Esophagus (tissue), 2 donors: ENCODE measurements at regions not wholly inside any gene's neighbourhood (a gene's known extent, or its start where the extent isn't known, plus 50 kb on each side); places are given as distances from the start of the nearest gene placed in this dataset.
"Not testable (repeated sequence)": the region's sequence is repeated elsewhere in the genome, so short reads cannot be mapped to it uniquely, and the experiment has no call there.

ENCODE experiments used
- H3K27ac ChIP-seq, 2 donors: one replicate each; pipeline ENCODE4 v1.5.1; 2013; ENCODE audit warnings: low read depth in 2 of 2, mild to moderate bottlenecking in 2 of 2, inconsistent platforms in 1 of 2, low read length in 1 of 2, moderate library complexity in 1 of 2
- H3K27me3 ChIP-seq, 2 donors: one replicate each; pipeline ENCODE4 v1.6.1; 2013; ENCODE audit warnings: low read length in 2 of 2, control low read depth in 1 of 2, mild to moderate bottlenecking in 1 of 2; ENCODE audit not compliant: insufficient read depth in 2 of 2, control insufficient read depth in 1 of 2
- H3K36me3 ChIP-seq, 2 donors: one replicate each; pipeline ENCODE4 v1.6.1; 2013; ENCODE audit warnings: low read length in 1 of 2; ENCODE audit not compliant: control insufficient read depth in 2 of 2, insufficient read depth in 2 of 2
- H3K4me1 ChIP-seq, 2 donors: one replicate each; pipeline ENCODE4 v1.6.1; 2013; ENCODE audit warnings: low read length in 1 of 2; ENCODE audit not compliant: control insufficient read depth in 2 of 2, insufficient read depth in 2 of 2
- H3K4me3 ChIP-seq, 2 donors: one replicate each; pipeline ENCODE4 v1.5.1; 2013; ENCODE audit warnings: low read length in 2 of 2, mild to moderate bottlenecking in 2 of 2, low read depth in 1 of 2, moderate library complexity in 1 of 2
- H3K9me3 ChIP-seq, 2 donors: one replicate each; pipeline ENCODE4 v1.6.1; 2013; ENCODE audit warnings: mild to moderate bottlenecking in 2 of 2, low read depth in 1 of 2, low read length in 1 of 2, moderate library complexity in 1 of 2; ENCODE audit not compliant: control insufficient read depth in 2 of 2, insufficient read depth in 1 of 2
- WGBS, 2 donors: extraction: QIAGEN DNeasy Blood & Tissue Kit; methylation state at CpG; one replicate each; pipeline ENCODE4 v1.1.7; 2013; 5-methylcytosine and 5-hydroxymethylcytosine counted together
- donor health status: healthy with polysubstance abuse.
- donor health status: Bipolar disorder and iron deficiency.

DNA sequence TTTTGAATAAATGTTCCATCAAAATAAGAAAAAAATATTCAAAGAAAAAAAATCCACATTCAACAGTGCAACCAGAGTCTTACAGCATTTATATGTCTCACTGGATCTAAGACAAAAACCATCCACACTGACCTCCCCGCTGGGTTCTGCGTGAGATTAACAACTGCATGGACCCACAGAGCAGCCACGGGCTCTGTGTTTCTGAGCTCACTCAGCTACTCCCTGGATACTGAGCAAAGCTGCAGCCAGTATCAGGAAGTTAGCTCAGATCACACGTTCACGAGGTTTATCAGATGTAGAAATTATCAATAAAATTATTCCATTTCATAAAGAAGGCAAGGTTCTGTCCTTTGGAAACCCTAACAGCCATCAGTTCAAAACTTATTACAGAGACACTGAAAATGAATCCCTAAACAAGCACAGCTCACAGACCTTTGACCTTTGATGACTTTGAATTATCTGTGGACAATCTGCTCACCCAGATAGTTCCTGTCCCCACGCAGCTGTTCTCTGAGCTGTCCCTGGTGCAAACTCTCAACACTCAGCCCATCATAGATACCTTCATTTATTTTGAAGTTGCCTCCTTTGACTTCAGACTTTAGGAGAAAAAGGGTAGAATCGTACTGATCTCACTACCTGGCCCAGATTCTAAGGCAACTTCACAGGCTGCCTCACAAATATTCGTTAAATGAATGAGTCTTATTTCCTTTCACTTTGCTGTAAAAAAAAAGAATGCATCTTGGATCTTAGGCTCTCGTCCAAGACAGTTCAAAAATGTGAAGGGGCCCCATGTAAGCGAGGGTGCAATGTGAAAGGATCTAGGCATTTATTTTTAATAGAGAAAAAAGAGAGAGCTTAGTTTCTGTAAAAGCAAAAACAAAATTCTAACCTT, 67.7 kb upstream of the SVIL start:
- no peaks in the 10 kb centered on the region for H3K9me3 ChIP-seq
- peak overlapping the region in 1 of 2 donors; percentile 30 for H3K27ac ChIP-seq

DNA sequence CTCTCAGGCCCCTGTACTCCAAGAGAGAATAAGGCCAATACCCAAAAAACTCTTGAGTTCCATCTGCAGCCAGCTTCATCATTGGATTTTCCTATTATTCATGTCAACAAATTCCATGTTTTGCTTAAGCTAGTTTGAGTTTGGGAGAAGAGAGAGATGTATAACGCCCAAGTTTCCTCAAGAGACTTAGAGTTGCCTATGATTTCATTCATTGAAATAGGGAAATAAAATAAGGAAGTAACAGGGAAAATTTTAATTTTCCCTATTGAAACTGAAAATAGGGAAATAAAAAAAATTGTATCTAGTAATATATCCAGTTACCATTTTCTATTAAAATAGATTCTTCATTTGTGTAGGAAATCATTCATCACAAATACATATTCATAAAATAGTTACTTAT, 66.5 kb upstream of the SVIL start:
- 83 to 93% methylated on average over 1 of the region's 1 CpG for WGBS, 2 donors
- no peaks in the 10 kb centered on the region for H3K27me3 ChIP-seq
- no peak overlapping the region for H3K27ac ChIP-seq
- H3K36me3 ChIP-seq = no peaks in the 10 kb centered on the region
- peaks cover 4 to 5% of the 10 kb centered on the region in 2 donors for H3K4me1 ChIP-seq
- H3K4me3 ChIP-seq = no peak overlapping the region
- H3K9me3 ChIP-seq = no peaks in the 10 kb centered on the region

More for the DNA sequence above, 67.7 kb upstream of the SVIL start:
- Histone ChIP-seq H3K4me3 (no peak overlapping the region), H3K36me3 (no peaks in the 10 kb centered on the region), H3K27me3 (no peaks in the 10 kb centered on the region), H3K4me1 (peaks cover 4 to 5% of the 10 kb centered on the region in 2 donors)
- WGBS, 2 donors = 35 to 41% methylated on average over 10 of the region's 10 CpGs

GRCh38 chr10:29699621-29700020, 64.8 kb upstream of the SVIL start:
- Histone ChIP-seq H3K4me3 (no peak overlapping the region), H3K27me3 (no peaks in the 10 kb centered on the region), H3K9me3 (no peaks in the 10 kb centered on the region), H3K27ac (no peak overlapping the region), H3K4me1 (peaks cover 4 to 5% of the 10 kb centered on the region in 2 donors), H3K36me3 (no peaks in the 10 kb centered on the region)
- 51 to 56% methylated on average over 5 of the region's 5 CpGs for WGBS, 2 donors

- H3K4me1 ChIP-seq = peaks cover 4 to 5% of the 10 kb centered on the region in 2 donors
- no peak overlapping the region for H3K4me3 ChIP-seq
- WGBS, 2 donors = 88 to 90% methylated on average over 8 of the region's 8 CpGs
- no peaks in the 10 kb centered on the region for H3K9me3 ChIP-seq
- no peaks in the 10 kb centered on the region for H3K36me3 ChIP-seq
- no peaks in the 10 kb centered on the region for H3K27me3 ChIP-seq
- no peak overlapping the region for H3K27ac ChIP-seq
Observed at GRCh38 chr10:29698773-29699490, 64.2 kb upstream of the SVIL start.

DNA sequence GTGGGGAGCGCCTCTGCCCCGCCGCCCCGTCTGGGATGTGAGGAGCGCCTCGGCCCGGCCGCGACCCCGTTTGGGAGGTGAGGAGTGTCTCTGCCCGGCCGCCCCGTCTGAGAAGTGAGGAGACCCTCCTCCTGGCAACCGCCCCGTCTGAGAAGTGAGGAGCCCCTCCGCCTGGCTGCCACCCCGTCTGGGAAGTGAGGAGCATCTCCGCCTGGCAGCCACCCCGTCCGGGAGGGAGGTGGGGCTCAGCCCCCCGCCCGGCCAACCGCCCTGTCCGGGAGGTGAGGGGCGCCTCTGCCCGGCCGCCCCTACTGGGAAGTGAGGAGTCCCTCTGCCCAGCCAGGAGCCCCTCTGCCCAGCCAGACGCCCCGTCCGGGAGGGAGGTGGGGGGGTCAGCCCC, 61.8 kb upstream of the SVIL start:
- not testable (repeated sequence) for H3K4me3 ChIP-seq, H3K36me3 ChIP-seq, H3K27me3 ChIP-seq, H3K9me3 ChIP-seq, H3K4me1 ChIP-seq, H3K27ac ChIP-seq
- WGBS, 2 donors = 96 to 97% methylated on average over 21 to 30 of the region's 30 CpGs

DNA sequence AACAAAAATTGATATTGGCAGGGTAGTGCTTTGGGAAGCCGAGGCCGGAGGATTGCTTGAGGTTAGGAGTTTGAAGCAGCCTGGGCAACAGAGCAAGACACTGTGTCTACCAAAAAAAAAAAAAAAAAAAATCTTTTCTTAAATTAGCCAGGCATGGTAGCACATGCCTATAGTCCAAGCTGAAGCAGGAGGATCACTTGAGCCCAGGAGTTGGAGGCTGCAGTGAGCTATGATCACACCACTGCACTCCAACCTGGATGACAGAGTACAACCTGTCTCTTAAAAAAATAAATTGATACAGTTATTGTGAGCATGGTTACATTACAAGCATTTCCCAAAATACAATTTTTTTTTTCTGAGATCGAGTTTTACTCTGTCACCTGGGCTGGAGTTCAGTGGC, 59.4 kb upstream of the SVIL start:
- no peak overlapping the region for H3K27ac ChIP-seq
- no peaks in the 10 kb centered on the region for H3K9me3 ChIP-seq
- H3K4me1 ChIP-seq = peaks cover 0 to 4% of the 10 kb centered on the region in 2 donors
- no peak overlapping the region for H3K4me3 ChIP-seq
- 78 to 81% methylated on average over 3 of the region's 3 CpGs for WGBS, 2 donors
- no peaks in the 10 kb centered on the region for H3K36me3 ChIP-seq
- H3K27me3 ChIP-seq = no peaks in the 10 kb centered on the region

GRCh38 chr10:29692121-29692539, 57.4 kb upstream of the SVIL start:
- no peaks in the 10 kb centered on the region for H3K27me3 ChIP-seq
- H3K4me1 ChIP-seq = peaks cover 0 to 6% of the 10 kb centered on the region in 2 donors
- 20 to 36% methylated on average over 5 of the region's 5 CpGs for WGBS, 2 donors
- no peak overlapping the region for H3K4me3 ChIP-seq
- no peaks in the 10 kb centered on the region for H3K9me3 ChIP-seq
- H3K27ac ChIP-seq = peak overlapping the region; percentile 31 to 75
- no peaks in the 10 kb centered on the region for H3K36me3 ChIP-seq

- WGBS, 2 donors = 24 to 31% methylated on average over 5 of the region's 5 CpGs
- Histone ChIP-seq H3K27ac (peak overlapping the region; percentile 31 to 75), H3K4me1 (peaks cover 0 to 6% of the 10 kb centered on the region in 2 donors), H3K4me3 (no peak overlapping the region), H3K27me3 (no peaks in the 10 kb centered on the region), H3K36me3 (no peaks in the 10 kb centered on the region), H3K9me3 (no peaks in the 10 kb centered on the region)
Observed at GRCh38 chr10:29691564-29692072, 56.8 kb upstream of the SVIL start.

- Histone ChIP-seq H3K27ac (peak overlapping the region in 1 of 2 donors; percentile 20), H3K9me3 (no peaks in the 10 kb centered on the region), H3K36me3 (no peaks in the 10 kb centered on the region), H3K4me3 (no peak overlapping the region), H3K27me3 (no peaks in the 10 kb centered on the region), H3K4me1 (peaks cover 0 to 6% of the 10 kb centered on the region in 2 donors)
- WGBS, 2 donors = 46 to 48% methylated on average over 7 of the region's 7 CpGs
Observed at GRCh38 chr10:29689001-29689400, 54.2 kb upstream of the SVIL start.
